ENCODE measurements at regions not wholly inside any gene's neighbourhood (a gene's known extent, or its start where the extent isn't known, plus 50 kb on each side); places are given as distances from the start of the nearest gene placed in this dataset.

GRCh38 chr3:104868291-104868690 is 498.4 kb upstream of the ALCAM start:
- Histone ChIP-seq H3K36me3 (ENCODE audit: control insufficient read depth in 3 of 3, insufficient read depth in 3 of 3, low read length in 3 of 3) (no peaks in the 10 kb centered on the region), H3K9ac (ENCODE audit: low read depth in 1 of 3, low read length in 3 of 3) (no peak overlapping the region), H3K9me3 (ENCODE audit: control insufficient read depth in 3 of 3, low read length in 3 of 3) (no peaks in the 10 kb centered on the region), H3K27me3 (ENCODE audit: control insufficient read depth in 3 of 3, insufficient read depth in 3 of 3, low read length in 3 of 3) (no peaks in the 10 kb centered on the region), H3K27ac (ENCODE audit: low read depth, low read length) (no peak overlapping the region), H3K4me3 (ENCODE audit: low read length in 3 of 3) (no peak overlapping the region), H3K4me1 (ENCODE audit: control insufficient read depth in 3 of 3, insufficient read depth in 3 of 3, low read length in 3 of 3) (no peaks in the 10 kb centered on the region)

GRCh38 chr3:104870276-104870675 is 496.4 kb upstream of the ALCAM start:
- H3K36me3 ChIP-seq (ENCODE audit: control insufficient read depth in 3 of 3, insufficient read depth in 3 of 3, low read length in 3 of 3) = no peaks in the 10 kb centered on the region
- no peak overlapping the region for H3K9ac ChIP-seq (ENCODE audit: low read depth in 1 of 3, low read length in 3 of 3)
- H3K27me3 ChIP-seq (ENCODE audit: control insufficient read depth in 3 of 3, insufficient read depth in 3 of 3, low read length in 3 of 3) = no peaks in the 10 kb centered on the region
- H3K4me1 ChIP-seq (ENCODE audit: control insufficient read depth in 3 of 3, insufficient read depth in 3 of 3, low read length in 3 of 3) = no peaks in the 10 kb centered on the region
- no peak overlapping the region for H3K27ac ChIP-seq (ENCODE audit: low read depth, low read length)
- no peaks in the 10 kb centered on the region for H3K9me3 ChIP-seq (ENCODE audit: control insufficient read depth in 3 of 3, low read length in 3 of 3)
- no peak overlapping the region for H3K4me3 ChIP-seq (ENCODE audit: low read length in 3 of 3)

GRCh38 chr3:104873331-104873730 is 493.4 kb upstream of the ALCAM start:
- Histone ChIP-seq H3K4me1 (ENCODE audit: control insufficient read depth in 3 of 3, insufficient read depth in 3 of 3, low read length in 3 of 3) (no peaks in the 10 kb centered on the region), H3K4me3 (ENCODE audit: low read length in 3 of 3) (no peak overlapping the region), H3K36me3 (ENCODE audit: control insufficient read depth in 3 of 3, insufficient read depth in 3 of 3, low read length in 3 of 3) (no peaks in the 10 kb centered on the region), H3K27me3 (ENCODE audit: control insufficient read depth in 3 of 3, insufficient read depth in 3 of 3, low read length in 3 of 3) (no peaks in the 10 kb centered on the region), H3K9ac (ENCODE audit: low read depth in 1 of 3, low read length in 3 of 3) (no peak overlapping the region), H3K9me3 (ENCODE audit: control insufficient read depth in 3 of 3, low read length in 3 of 3) (no peaks in the 10 kb centered on the region), H3K27ac (ENCODE audit: low read depth, low read length) (no peak overlapping the region)

- H3K4me1 ChIP-seq (ENCODE audit: control insufficient read depth in 3 of 3, insufficient read depth in 3 of 3, low read length in 3 of 3) = no peaks in the 10 kb centered on the region
These were observed 488.3 kb upstream of the ALCAM start for GRCh38 chr3:104878395-104878794.

GRCh38 chr3:104879919-104880318 is 486.8 kb upstream of the ALCAM start:
- no peaks in the 10 kb centered on the region for H3K4me1 ChIP-seq (ENCODE audit: control insufficient read depth in 3 of 3, insufficient read depth in 3 of 3, low read length in 3 of 3)

More at GRCh38 chr3:104878395-104878794, 488.3 kb upstream of the ALCAM start:
- H3K36me3 ChIP-seq (ENCODE audit: control insufficient read depth in 3 of 3, insufficient read depth in 3 of 3, low read length in 3 of 3) = no peaks in the 10 kb centered on the region
- no peak overlapping the region for H3K9ac ChIP-seq (ENCODE audit: low read depth in 1 of 3, low read length in 3 of 3)
- no peak overlapping the region for H3K27ac ChIP-seq (ENCODE audit: low read depth, low read length)
- H3K27me3 ChIP-seq (ENCODE audit: control insufficient read depth in 3 of 3, insufficient read depth in 3 of 3, low read length in 3 of 3) = no peaks in the 10 kb centered on the region
- H3K4me3 ChIP-seq (ENCODE audit: low read length in 3 of 3) = no peak overlapping the region
- no peaks in the 10 kb centered on the region for H3K9me3 ChIP-seq (ENCODE audit: control insufficient read depth in 3 of 3, low read length in 3 of 3)

GRCh38 chr3:104885214-104885814 is 481.4 kb upstream of the ALCAM start:
- no peak overlapping the region for H3K9ac ChIP-seq (ENCODE audit: low read depth in 1 of 3, low read length in 3 of 3)
- H3K27me3 ChIP-seq (ENCODE audit: control insufficient read depth in 3 of 3, insufficient read depth in 3 of 3, low read length in 3 of 3) = no peaks in the 10 kb centered on the region
- H3K9me3 ChIP-seq (ENCODE audit: control insufficient read depth in 3 of 3, low read length in 3 of 3) = no peaks in the 10 kb centered on the region
- no peak overlapping the region for H3K4me3 ChIP-seq (ENCODE audit: low read length in 3 of 3)
- H3K4me1 ChIP-seq (ENCODE audit: control insufficient read depth in 3 of 3, insufficient read depth in 3 of 3, low read length in 3 of 3) = no peaks in the 10 kb centered on the region
- no peak overlapping the region for H3K27ac ChIP-seq (ENCODE audit: low read depth, low read length)
- H3K36me3 ChIP-seq (ENCODE audit: control insufficient read depth in 3 of 3, insufficient read depth in 3 of 3, low read length in 3 of 3) = no peaks in the 10 kb centered on the region

More at GRCh38 chr3:104879919-104880318, 486.8 kb upstream of the ALCAM start:
- Histone ChIP-seq H3K27ac (ENCODE audit: low read depth, low read length) (no peak overlapping the region), H3K36me3 (ENCODE audit: control insufficient read depth in 3 of 3, insufficient read depth in 3 of 3, low read length in 3 of 3) (no peaks in the 10 kb centered on the region), H3K9me3 (ENCODE audit: control insufficient read depth in 3 of 3, low read length in 3 of 3) (no peaks in the 10 kb centered on the region), H3K4me3 (ENCODE audit: low read length in 3 of 3) (no peak overlapping the region), H3K9ac (ENCODE audit: low read depth in 1 of 3, low read length in 3 of 3) (no peak overlapping the region), H3K27me3 (ENCODE audit: control insufficient read depth in 3 of 3, insufficient read depth in 3 of 3, low read length in 3 of 3) (no peaks in the 10 kb centered on the region)

- Histone ChIP-seq H3K9ac (ENCODE audit: low read depth in 1 of 3, low read length in 3 of 3) (no peak overlapping the region), H3K27ac (ENCODE audit: low read depth, low read length) (no peak overlapping the region), H3K4me1 (ENCODE audit: control insufficient read depth in 3 of 3, insufficient read depth in 3 of 3, low read length in 3 of 3) (no peaks in the 10 kb centered on the region), H3K9me3 (ENCODE audit: control insufficient read depth in 3 of 3, low read length in 3 of 3) (no peaks in the 10 kb centered on the region), H3K27me3 (ENCODE audit: control insufficient read depth in 3 of 3, insufficient read depth in 3 of 3, low read length in 3 of 3) (no peaks in the 10 kb centered on the region), H3K36me3 (ENCODE audit: control insufficient read depth in 3 of 3, insufficient read depth in 3 of 3, low read length in 3 of 3) (no peaks in the 10 kb centered on the region), H3K4me3 (ENCODE audit: low read length in 3 of 3) (no peak overlapping the region)
These were observed 480.3 kb upstream of the ALCAM start for GRCh38 chr3:104886220-104886995.

GRCh38 chr3:104887069-104887468 is 479.6 kb upstream of the ALCAM start:
- Histone ChIP-seq H3K27ac (ENCODE audit: low read depth, low read length) (no peak overlapping the region), H3K9ac (ENCODE audit: low read depth in 1 of 3, low read length in 3 of 3) (no peak overlapping the region), H3K27me3 (ENCODE audit: control insufficient read depth in 3 of 3, insufficient read depth in 3 of 3, low read length in 3 of 3) (no peaks in the 10 kb centered on the region), H3K36me3 (ENCODE audit: control insufficient read depth in 3 of 3, insufficient read depth in 3 of 3, low read length in 3 of 3) (no peaks in the 10 kb centered on the region), H3K9me3 (ENCODE audit: control insufficient read depth in 3 of 3, low read length in 3 of 3) (no peaks in the 10 kb centered on the region), H3K4me1 (ENCODE audit: control insufficient read depth in 3 of 3, insufficient read depth in 3 of 3, low read length in 3 of 3) (no peaks in the 10 kb centered on the region), H3K4me3 (ENCODE audit: low read length in 3 of 3) (no peak overlapping the region)

GRCh38 chr3:104887619-104888018 is 479.1 kb upstream of the ALCAM start:
- no peaks in the 10 kb centered on the region for H3K4me1 ChIP-seq (ENCODE audit: control insufficient read depth in 3 of 3, insufficient read depth in 3 of 3, low read length in 3 of 3)
- H3K9me3 ChIP-seq (ENCODE audit: control insufficient read depth in 3 of 3, low read length in 3 of 3) = no peaks in the 10 kb centered on the region

GRCh38 chr3:104892044-104892443 is 474.7 kb upstream of the ALCAM start:
- Histone ChIP-seq H3K4me3 (ENCODE audit: low read length in 3 of 3) (no peak overlapping the region), H3K27me3 (ENCODE audit: control insufficient read depth in 3 of 3, insufficient read depth in 3 of 3, low read length in 3 of 3) (no peaks in the 10 kb centered on the region), H3K27ac (ENCODE audit: low read depth, low read length) (no peak overlapping the region), H3K9me3 (ENCODE audit: control insufficient read depth in 3 of 3, low read length in 3 of 3) (no peaks in the 10 kb centered on the region), H3K4me1 (ENCODE audit: control insufficient read depth in 3 of 3, insufficient read depth in 3 of 3, low read length in 3 of 3) (no peaks in the 10 kb centered on the region), H3K9ac (ENCODE audit: low read depth in 1 of 3, low read length in 3 of 3) (no peak overlapping the region), H3K36me3 (ENCODE audit: control insufficient read depth in 3 of 3, insufficient read depth in 3 of 3, low read length in 3 of 3) (no peaks in the 10 kb centered on the region)

More at GRCh38 chr3:104887619-104888018, 479.1 kb upstream of the ALCAM start:
- H3K27ac ChIP-seq (ENCODE audit: low read depth, low read length) = no peak overlapping the region
- H3K27me3 ChIP-seq (ENCODE audit: control insufficient read depth in 3 of 3, insufficient read depth in 3 of 3, low read length in 3 of 3) = no peaks in the 10 kb centered on the region
- H3K4me3 ChIP-seq (ENCODE audit: low read length in 3 of 3) = no peak overlapping the region
- no peak overlapping the region for H3K9ac ChIP-seq (ENCODE audit: low read depth in 1 of 3, low read length in 3 of 3)
- H3K36me3 ChIP-seq (ENCODE audit: control insufficient read depth in 3 of 3, insufficient read depth in 3 of 3, low read length in 3 of 3) = no peaks in the 10 kb centered on the region

All from skeletal muscle tissue (tissue), 3 donors.